SK-N-SH (cell line): ENCODE measurements at regions not wholly inside any gene's neighbourhood (a gene's known extent, or its start where the extent isn't known, plus 50 kb on each side); places are given as distances from the start of the nearest gene placed in this dataset.
A peak's percentile ranks its signal among the peaks of the same experiment; 100 is the strongest.

Experiments
- CTCF ChIA-PET: fragments of 300-600, 350-600 bp; formaldehyde crosslinking; extraction: SDS; loops from one replicate; lab custom pipeline; 2021; lab: Yijun Ruan, JAX
- POLR2A ChIA-PET: fragments of 350-600 bp; sonication (Branson Sonifier 250); formaldehyde crosslinking; extraction: SDS; loops from one replicate; lab custom pipeline; 2020; ENCODE audit warnings: antibody characterized with exemption, inconsistent platforms; lab: Yijun Ruan, JAX
- DNase-seq: peaks from one replicate; pipeline ENCODE4 v3.0.0; 2012
- H2AFZ ChIP-seq: fragments of 200-600 bp; sonication (generic); 2 replicates; pipeline ENCODE4 v1.8.1; 2016; ENCODE audit warnings: antibody characterized with exemption, mild to moderate bottlenecking, low read depth
- H3F3A ChIP-seq: fragments of 200-600 bp; sonication (generic); replicated peaks from 2 replicates; pipeline ENCODE3; 2016; ENCODE audit warnings: antibody characterized with exemption, mild to moderate bottlenecking; ENCODE audit not compliant: insufficient read depth
- H3K27ac ChIP-seq, 2 experiments: fragments of 200-500 bp in 1 of 2; fragments of 200-600 bp in 1 of 2; sonication (Bioruptor generic) in 1 of 2; sonication (generic), shearing (Covaris generic) in 1 of 2; 2 replicates each; pipeline versions ENCODE4 v1.5.1 to v1.6.1; 2014 to 2016; ENCODE audit warnings: low read depth in 2 of 2, inconsistent platforms in 1 of 2, low read length in 1 of 2, mild to moderate bottlenecking in 1 of 2, mixed read lengths in 1 of 2
- H3K27me3 ChIP-seq: fragments of 200-600 bp; sonication (generic), shearing (Covaris generic); 2 replicates; pipeline ENCODE4 v1.6.1; 2016; ENCODE audit warnings: mixed run types; ENCODE audit not compliant: insufficient read depth
- H3K36me3 ChIP-seq, 2 experiments: fragments of 200-500 bp in 1 of 2; fragments of 200-600 bp in 1 of 2; sonication (Bioruptor generic) in 1 of 2; sonication (generic) in 1 of 2; replicated peaks in 1 of 2; 2 replicates each; pipeline versions ENCODE3 to v1.5.1; 2014 to 2016; ENCODE audit warnings: low read length in 1 of 2, mild to moderate bottlenecking in 1 of 2; ENCODE audit not compliant: insufficient read depth in 2 of 2, control insufficient read depth in 1 of 2
- H3K4me1 ChIP-seq, 2 experiments: fragments of 200-500 bp in 1 of 2; fragments of 200-600 bp in 1 of 2; sonication (Bioruptor generic) in 1 of 2; sonication (generic), shearing (Covaris generic) in 1 of 2; 2 replicates each; pipeline versions ENCODE4 v1.5.1 to v1.6.1; 2014 to 2016; ENCODE audit warnings: low read depth in 1 of 2, low read length in 1 of 2, mixed run types in 1 of 2; ENCODE audit not compliant: insufficient read depth in 2 of 2, control insufficient read depth in 1 of 2
- H3K4me2 ChIP-seq: fragments of 200-600 bp; sonication (generic), shearing (Covaris generic); 2 replicates; pipeline ENCODE4 v1.6.1; 2017; ENCODE audit warnings: mixed run types
- H3K4me3 ChIP-seq, 2 experiments: fragments of 200-500 bp in 1 of 2; fragments of 200-600 bp in 1 of 2; sonication (Bioruptor generic) in 1 of 2; sonication (generic), shearing (Covaris generic) in 1 of 2; 2 replicates each; pipeline versions ENCODE4 v1.5.1 to v1.8.1; 2014 to 2016; ENCODE audit warnings: low read depth in 2 of 2, inconsistent platforms in 1 of 2, low read length in 1 of 2, mild to moderate bottlenecking in 1 of 2, mixed read lengths in 1 of 2, moderate library complexity in 1 of 2
- H3K79me2 ChIP-seq: fragments of 200-600 bp; sonication (generic); 2 replicates; pipeline ENCODE4 v1.8.1; 2017; ENCODE audit warnings: mild to moderate bottlenecking; ENCODE audit not compliant: insufficient read depth
- H3K9ac ChIP-seq: fragments of 200-600 bp; sonication (generic); 2 replicates; pipeline ENCODE4 v1.6.1; 2017; ENCODE audit warnings: mixed run types
- H3K9me2 ChIP-seq: fragments of 200-600 bp; sonication (generic); 2 replicates; pipeline ENCODE4 v1.6.1; 2017; ENCODE audit warnings: mixed run types
- H3K9me3 ChIP-seq: fragments of 200-600 bp; sonication (generic); 2 replicates; pipeline ENCODE4 v1.6.1; 2017; ENCODE audit warnings: mixed run types, mild to moderate bottlenecking, moderate library complexity
- H4K20me1 ChIP-seq: fragments of 200-600 bp; sonication (generic); 2 replicates; pipeline ENCODE4 v1.6.1; 2017; ENCODE audit warnings: mild to moderate bottlenecking, mixed run types; ENCODE audit not compliant: insufficient read depth
- ELF1 ChIP-seq: IDR thresholded peaks from 2 replicates; pipeline ENCODE4 v1.4.0; 2012
- FOSL2 ChIP-seq: IDR thresholded peaks from 2 replicates; pipeline ENCODE4 v1.4.0; 2012; ENCODE audit warnings: low read depth, mild to moderate bottlenecking, moderate library complexity, borderline replicate concordance
- JUND ChIP-seq: IDR thresholded peaks from 2 replicates; pipeline ENCODE4 v1.4.0; 2012
- MEF2A ChIP-seq: IDR thresholded peaks from 2 replicates; pipeline ENCODE4 v1.4.0; 2012; ENCODE audit warnings: low read depth, borderline replicate concordance
- MXI1 ChIP-seq: IDR thresholded peaks from 2 replicates; pipeline ENCODE4 v1.6.1; 2012; ENCODE audit warnings: mild to moderate bottlenecking, low read depth, low read length, improper control_type of control experiment
- NRF1 ChIP-seq: IDR thresholded peaks from 2 replicates; pipeline ENCODE4 v1.6.1; 2012; ENCODE audit warnings: low read depth, mild to moderate bottlenecking, low read length
- SMC3 ChIP-seq: IDR thresholded peaks from 2 replicates; pipeline ENCODE4 v1.6.1; 2012; ENCODE audit warnings: low read depth, low read length, improper control_type of control experiment
- TCF12 ChIP-seq: IDR thresholded peaks from 2 replicates; pipeline ENCODE4 v1.4.0; 2012
- TEAD4 ChIP-seq: IDR thresholded peaks from 2 replicates; pipeline ENCODE4 v1.4.0; 2012; ENCODE audit warnings: mild to moderate bottlenecking, borderline replicate concordance; ENCODE audit not compliant: insufficient read depth
- WGBS: methylation state at CpG from one replicate; pipeline ENCODE4 v1.1.6; 2017; ENCODE audit warnings: low lambda C conversion rate; 5-methylcytosine and 5-hydroxymethylcytosine counted together
- TF ChIP-seq, protein P1 (sequence below): IDR thresholded peaks from 2 replicates; pipeline ENCODE4 v1.6.1; 2012; ENCODE audit warnings: mild to moderate bottlenecking, low read depth, low read length, moderate library complexity
- TF ChIP-seq, protein P2 (sequence below): fragments of 150-350 bp; IDR thresholded peaks from 2 replicates; pipeline ENCODE4 v1.6.1; 2016; ENCODE audit warnings: mild to moderate bottlenecking, low read depth, low read length
- TF ChIP-seq, protein P3 (sequence below): IDR thresholded peaks from 2 replicates; pipeline ENCODE4; 2012
- TF ChIP-seq, protein P4 (sequence below): IDR thresholded peaks from 2 replicates; pipeline ENCODE4 v1.4.0; 2012; ENCODE audit warnings: low read depth, borderline replicate concordance

DNA sequence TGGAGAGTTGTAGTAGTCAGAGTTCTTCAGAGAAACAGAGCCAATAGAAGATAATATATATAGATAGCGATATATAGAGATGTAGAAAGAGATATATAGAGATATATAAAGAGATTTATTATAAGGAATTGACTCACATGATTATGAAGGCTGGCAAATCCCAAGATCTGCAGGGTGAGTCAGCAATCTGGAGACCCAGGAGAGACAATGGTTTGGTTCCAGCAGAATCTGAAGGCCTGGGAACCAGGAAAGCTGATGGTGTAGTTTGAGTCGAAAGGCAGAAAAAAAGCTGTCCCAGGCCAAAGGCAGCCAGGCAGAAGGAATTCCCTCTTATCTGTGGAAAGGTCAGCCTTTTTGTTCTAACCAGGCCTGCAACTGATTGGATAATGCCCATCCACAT lies 194.1 kb downstream of the NUFIP1 start:
- H3K79me2 ChIP-seq, result no peaks in the 10 kb centered on the region
- no peak overlapping the region for H3K4me3 ChIP-seq
- POLR2A ChIA-PET, result no interaction called here
- H3K27me3 ChIP-seq, result no peaks in the 10 kb centered on the region
- H3K36me3 ChIP-seq, result no peaks in the 10 kb centered on the region
- no peak overlapping the region for H3K9ac ChIP-seq
- H3K9me3 ChIP-seq, result no peaks in the 10 kb centered on the region
- CTCF ChIA-PET, result no interaction called here
- peak overlapping the region in 1 of 2 experiments; percentile 61; a peak in 2 of 4 replicates for H3K27ac ChIP-seq
- no peaks in the 10 kb centered on the region for H3K4me1 ChIP-seq
- H4K20me1 ChIP-seq, result no peaks in the 10 kb centered on the region
- H3F3A ChIP-seq, result no peaks in the 10 kb centered on the region
- 67% methylated on average over 2 of the region's 2 CpGs for WGBS
- no peak for DNase-seq
- no peak overlapping the region for H3K4me2 ChIP-seq
- 0 out of 2 replicates have a peak, but pooled peaks have one; percentile 20 for TF ChIP-seq FOSL2
- TF ChIP-seq TCF12, result no peak
- no peaks in the 10 kb centered on the region for H3K9me2 ChIP-seq
- 0 out of 2 replicates have a peak overlapping the region, but pooled peaks have one; percentile 40 for H2AFZ ChIP-seq

DNA sequence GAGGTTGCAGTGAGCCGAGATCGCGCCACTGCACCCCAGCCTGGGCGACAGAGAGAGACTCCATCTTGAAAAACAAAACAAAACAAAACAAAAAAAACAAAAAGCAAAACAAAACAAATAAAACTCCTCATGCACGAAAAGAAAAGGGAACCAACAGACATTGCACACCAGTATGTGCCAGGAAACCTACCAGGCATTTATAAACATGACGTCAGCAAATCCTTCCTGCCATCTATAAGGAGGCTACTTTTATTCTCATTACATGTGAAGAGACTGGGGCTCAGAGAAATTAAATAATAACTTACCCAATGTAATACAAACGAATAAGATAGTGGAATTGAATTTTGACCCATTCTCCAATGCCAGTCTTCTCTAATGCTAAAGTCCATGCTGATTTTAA lies 197.2 kb downstream of the NUFIP1 start:
- Histone ChIP-seq H3K4me2 (no peak overlapping the region), H3K9me3 (no peaks in the 10 kb centered on the region), H3K36me3 (no peaks in the 10 kb centered on the region), H3K4me1 (peaks cover 0 to 5% of the 10 kb centered on the region in 2 experiments; a peak in 1 of 4 replicates), H3K9me2 (no peaks in the 10 kb centered on the region), H3F3A (no peaks in the 10 kb centered on the region), H4K20me1 (no peaks in the 10 kb centered on the region), H3K27me3 (no peaks in the 10 kb centered on the region), H2AFZ (no peak overlapping the region), H3K4me3 (no peak overlapping the region), H3K27ac (no peak overlapping the region), H3K9ac (no peak overlapping the region), H3K79me2 (no peaks in the 10 kb centered on the region)
- DNase-seq, result no peak
- 92% methylated on average over 7 of the region's 7 CpGs for WGBS
- POLR2A ChIA-PET, result no interaction called here
- CTCF ChIA-PET, result no interaction called here
- TF ChIP-seq MXI1 (no peak), JUND (no peak), MEF2A (no peak), TCF12 (no peak), TEAD4 (no peak), FOSL2 (no peak), ELF1 (no peak), NRF1 (no peak), SMC3 (no peak)
- TF ChIP-seq, protein P1, sequence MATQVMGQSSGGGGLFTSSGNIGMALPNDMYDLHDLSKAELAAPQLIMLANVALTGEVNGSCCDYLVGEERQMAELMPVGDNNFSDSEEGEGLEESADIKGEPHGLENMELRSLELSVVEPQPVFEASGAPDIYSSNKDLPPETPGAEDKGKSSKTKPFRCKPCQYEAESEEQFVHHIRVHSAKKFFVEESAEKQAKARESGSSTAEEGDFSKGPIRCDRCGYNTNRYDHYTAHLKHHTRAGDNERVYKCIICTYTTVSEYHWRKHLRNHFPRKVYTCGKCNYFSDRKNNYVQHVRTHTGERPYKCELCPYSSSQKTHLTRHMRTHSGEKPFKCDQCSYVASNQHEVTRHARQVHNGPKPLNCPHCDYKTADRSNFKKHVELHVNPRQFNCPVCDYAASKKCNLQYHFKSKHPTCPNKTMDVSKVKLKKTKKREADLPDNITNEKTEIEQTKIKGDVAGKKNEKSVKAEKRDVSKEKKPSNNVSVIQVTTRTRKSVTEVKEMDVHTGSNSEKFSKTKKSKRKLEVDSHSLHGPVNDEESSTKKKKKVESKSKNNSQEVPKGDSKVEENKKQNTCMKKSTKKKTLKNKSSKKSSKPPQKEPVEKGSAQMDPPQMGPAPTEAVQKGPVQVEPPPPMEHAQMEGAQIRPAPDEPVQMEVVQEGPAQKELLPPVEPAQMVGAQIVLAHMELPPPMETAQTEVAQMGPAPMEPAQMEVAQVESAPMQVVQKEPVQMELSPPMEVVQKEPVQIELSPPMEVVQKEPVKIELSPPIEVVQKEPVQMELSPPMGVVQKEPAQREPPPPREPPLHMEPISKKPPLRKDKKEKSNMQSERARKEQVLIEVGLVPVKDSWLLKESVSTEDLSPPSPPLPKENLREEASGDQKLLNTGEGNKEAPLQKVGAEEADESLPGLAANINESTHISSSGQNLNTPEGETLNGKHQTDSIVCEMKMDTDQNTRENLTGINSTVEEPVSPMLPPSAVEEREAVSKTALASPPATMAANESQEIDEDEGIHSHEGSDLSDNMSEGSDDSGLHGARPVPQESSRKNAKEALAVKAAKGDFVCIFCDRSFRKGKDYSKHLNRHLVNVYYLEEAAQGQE, result no peak
- TF ChIP-seq, protein P2, sequence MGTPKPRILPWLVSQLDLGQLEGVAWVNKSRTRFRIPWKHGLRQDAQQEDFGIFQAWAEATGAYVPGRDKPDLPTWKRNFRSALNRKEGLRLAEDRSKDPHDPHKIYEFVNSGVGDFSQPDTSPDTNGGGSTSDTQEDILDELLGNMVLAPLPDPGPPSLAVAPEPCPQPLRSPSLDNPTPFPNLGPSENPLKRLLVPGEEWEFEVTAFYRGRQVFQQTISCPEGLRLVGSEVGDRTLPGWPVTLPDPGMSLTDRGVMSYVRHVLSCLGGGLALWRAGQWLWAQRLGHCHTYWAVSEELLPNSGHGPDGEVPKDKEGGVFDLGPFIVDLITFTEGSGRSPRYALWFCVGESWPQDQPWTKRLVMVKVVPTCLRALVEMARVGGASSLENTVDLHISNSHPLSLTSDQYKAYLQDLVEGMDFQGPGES, result no peak
- TF ChIP-seq, protein P3, sequence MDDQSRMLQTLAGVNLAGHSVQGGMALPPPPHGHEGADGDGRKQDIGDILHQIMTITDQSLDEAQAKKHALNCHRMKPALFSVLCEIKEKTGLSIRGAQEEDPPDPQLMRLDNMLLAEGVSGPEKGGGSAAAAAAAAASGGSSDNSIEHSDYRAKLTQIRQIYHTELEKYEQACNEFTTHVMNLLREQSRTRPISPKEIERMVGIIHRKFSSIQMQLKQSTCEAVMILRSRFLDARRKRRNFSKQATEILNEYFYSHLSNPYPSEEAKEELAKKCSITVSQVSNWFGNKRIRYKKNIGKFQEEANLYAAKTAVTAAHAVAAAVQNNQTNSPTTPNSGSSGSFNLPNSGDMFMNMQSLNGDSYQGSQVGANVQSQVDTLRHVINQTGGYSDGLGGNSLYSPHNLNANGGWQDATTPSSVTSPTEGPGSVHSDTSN, result no peak
- TF ChIP-seq, protein P4, sequence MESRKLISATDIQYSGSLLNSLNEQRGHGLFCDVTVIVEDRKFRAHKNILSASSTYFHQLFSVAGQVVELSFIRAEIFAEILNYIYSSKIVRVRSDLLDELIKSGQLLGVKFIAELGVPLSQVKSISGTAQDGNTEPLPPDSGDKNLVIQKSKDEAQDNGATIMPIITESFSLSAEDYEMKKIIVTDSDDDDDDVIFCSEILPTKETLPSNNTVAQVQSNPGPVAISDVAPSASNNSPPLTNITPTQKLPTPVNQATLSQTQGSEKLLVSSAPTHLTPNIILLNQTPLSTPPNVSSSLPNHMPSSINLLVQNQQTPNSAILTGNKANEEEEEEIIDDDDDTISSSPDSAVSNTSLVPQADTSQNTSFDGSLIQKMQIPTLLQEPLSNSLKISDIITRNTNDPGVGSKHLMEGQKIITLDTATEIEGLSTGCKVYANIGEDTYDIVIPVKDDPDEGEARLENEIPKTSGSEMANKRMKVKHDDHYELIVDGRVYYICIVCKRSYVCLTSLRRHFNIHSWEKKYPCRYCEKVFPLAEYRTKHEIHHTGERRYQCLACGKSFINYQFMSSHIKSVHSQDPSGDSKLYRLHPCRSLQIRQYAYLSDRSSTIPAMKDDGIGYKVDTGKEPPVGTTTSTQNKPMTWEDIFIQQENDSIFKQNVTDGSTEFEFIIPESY, result no peak
